ACC112 (cell line): ENCODE measurements at regions not wholly inside any gene's neighbourhood (a gene's known extent, or its start where the extent isn't known, plus 50 kb on each side); places are given as distances from the start of the nearest gene placed in this dataset.

ENCODE experiments used
- H2AFZ ChIP-seq: fragments of 200-600 bp; sonication (generic); one replicate; pipeline ENCODE4 v1.6.0; 2017; ENCODE audit warnings: antibody characterized with exemption, low read length; ENCODE audit not compliant: unreplicated experiment
- H3K27ac ChIP-seq: fragments of 200-600 bp; sonication (generic); 2 replicates; pipeline ENCODE4 v1.5.1; 2014; ENCODE audit warnings: low read depth, mild to moderate bottlenecking, antibody characterized with exemption, low read length, moderate library complexity
- H3K27me3 ChIP-seq: fragments of 200-600 bp; sonication (generic); 2 replicates; pipeline ENCODE4 v1.6.1; 2014; ENCODE audit warnings: mild to moderate bottlenecking, antibody characterized with exemption, low read length, moderate library complexity, mixed read lengths; ENCODE audit not compliant: insufficient read depth
- H3K36me3 ChIP-seq: fragments of 200-600 bp; sonication (generic); 2 replicates; pipeline ENCODE4 v1.6.1; 2016; ENCODE audit warnings: mild to moderate bottlenecking, antibody characterized with exemption, low read length, moderate library complexity, mixed read lengths; ENCODE audit not compliant: insufficient read depth
- H3K4me1 ChIP-seq: fragments of 200-600 bp; sonication (generic); one replicate; pipeline ENCODE4 v1.6.1; 2016; ENCODE audit warnings: low read length, mixed read lengths; ENCODE audit not compliant: insufficient read depth, unreplicated experiment, control insufficient read depth
- H3K4me3 ChIP-seq: fragments of 200-600 bp; sonication (generic); 2 replicates; pipeline ENCODE4 v1.5.1; 2014; ENCODE audit warnings: mild to moderate bottlenecking, low read depth, low read length
- H3K79me2 ChIP-seq: fragments of 200-600 bp; sonication (generic); one replicate; pipeline ENCODE4 v1.6.0; 2016; ENCODE audit warnings: low read length; ENCODE audit not compliant: control insufficient read depth, unreplicated experiment, insufficient read depth

GRCh38 chr2:64391940-64392339 is 62.0 kb upstream of the LGALSL start:
- Histone ChIP-seq H3K4me3 (no peak overlapping the region), H3K79me2 (no peaks in the 10 kb centered on the region), H3K4me1 (no peaks in the 10 kb centered on the region), H2AFZ (no peak overlapping the region), H3K27me3 (peaks cover 15% of the 10 kb centered on the region; the same call in 1 of the 2 replicates), H3K36me3 (no peaks in the 10 kb centered on the region), H3K27ac (no peak overlapping the region)

GRCh38 chr2:64392529-64392928 is 61.4 kb upstream of the LGALSL start:
- Histone ChIP-seq H3K4me1 (no peaks in the 10 kb centered on the region), H3K79me2 (no peaks in the 10 kb centered on the region), H3K36me3 (no peaks in the 10 kb centered on the region), H3K27ac (no peak overlapping the region), H3K4me3 (no peak overlapping the region), H2AFZ (no peak overlapping the region), H3K27me3 (peaks cover 11% of the 10 kb centered on the region; the same call in 1 of the 2 replicates)

- H3K4me3 ChIP-seq: no peak overlapping the region
- H3K27me3 ChIP-seq: peaks cover 6% of the 10 kb centered on the region; the same call in 1 of the 2 replicates
- no peaks in the 10 kb centered on the region for H3K79me2 ChIP-seq
- no peak overlapping the region for H3K27ac ChIP-seq
- H3K36me3 ChIP-seq: no peaks in the 10 kb centered on the region
- no peak overlapping the region for H2AFZ ChIP-seq
- H3K4me1 ChIP-seq: no peaks in the 10 kb centered on the region
Measured at GRCh38 chr2:64393383-64394010, 60.5 kb upstream of the LGALSL start.

GRCh38 chr2:64394153-64394552 is 59.8 kb upstream of the LGALSL start:
- Histone ChIP-seq H2AFZ (no peak overlapping the region), H3K27ac (no peak overlapping the region), H3K4me3 (no peak overlapping the region), H3K4me1 (no peaks in the 10 kb centered on the region), H3K36me3 (no peaks in the 10 kb centered on the region), H3K79me2 (no peaks in the 10 kb centered on the region), H3K27me3 (peaks cover 5% of the 10 kb centered on the region; the same call in 1 of the 2 replicates)

- peaks cover 5% of the 10 kb centered on the region; the same call in 1 of the 2 replicates for H3K27me3 ChIP-seq
- no peaks in the 10 kb centered on the region for H3K79me2 ChIP-seq
- peaks cover 14% of the 10 kb centered on the region for H3K4me1 ChIP-seq
- no peaks in the 10 kb centered on the region for H3K36me3 ChIP-seq
- H3K27ac ChIP-seq: no peak overlapping the region
- H2AFZ ChIP-seq: no peak overlapping the region
- H3K4me3 ChIP-seq: no peak overlapping the region
Measured at GRCh38 chr2:64396001-64396400, 58.0 kb upstream of the LGALSL start.

- Histone ChIP-seq H3K79me2 (no peaks in the 10 kb centered on the region), H2AFZ (no peak overlapping the region), H3K27me3 (peaks cover 5% of the 10 kb centered on the region; the same call in 1 of the 2 replicates), H3K4me3 (no peak overlapping the region), H3K27ac (no peak overlapping the region), H3K4me1 (peaks cover 19% of the 10 kb centered on the region), H3K36me3 (no peaks in the 10 kb centered on the region)
Measured at GRCh38 chr2:64396551-64396950, 57.4 kb upstream of the LGALSL start.

- no peak overlapping the region for H3K27ac ChIP-seq
- H3K79me2 ChIP-seq: no peaks in the 10 kb centered on the region
- H3K36me3 ChIP-seq: no peaks in the 10 kb centered on the region
- H3K4me3 ChIP-seq: no peak overlapping the region
- H2AFZ ChIP-seq: no peak overlapping the region
- H3K4me1 ChIP-seq: peaks cover 37% of the 10 kb centered on the region
- no peaks in the 10 kb centered on the region for H3K27me3 ChIP-seq
Measured at GRCh38 chr2:64398516-64399129, 55.3 kb upstream of the LGALSL start.

GRCh38 chr2:64399521-64399920 is 54.4 kb upstream of the LGALSL start:
- H3K4me3 ChIP-seq: no peak overlapping the region
- H3K27me3 ChIP-seq: no peaks in the 10 kb centered on the region
- peaks cover 46% of the 10 kb centered on the region for H3K4me1 ChIP-seq
- no peak overlapping the region for H3K27ac ChIP-seq
- H3K79me2 ChIP-seq: no peaks in the 10 kb centered on the region
- H3K36me3 ChIP-seq: no peaks in the 10 kb centered on the region
- H2AFZ ChIP-seq: no peak overlapping the region

GRCh38 chr2:64400105-64400728 is 53.7 kb upstream of the LGALSL start:
- H3K4me3 ChIP-seq: no peak overlapping the region
- H3K4me1 ChIP-seq: peaks cover 52% of the 10 kb centered on the region
- no peak overlapping the region for H3K27ac ChIP-seq
- H3K27me3 ChIP-seq: no peaks in the 10 kb centered on the region
- no peak overlapping the region for H2AFZ ChIP-seq
- H3K79me2 ChIP-seq: no peaks in the 10 kb centered on the region
- no peaks in the 10 kb centered on the region for H3K36me3 ChIP-seq

- no peak overlapping the region for H2AFZ ChIP-seq
- no peaks in the 10 kb centered on the region for H3K27me3 ChIP-seq
- peaks cover 59% of the 10 kb centered on the region for H3K4me1 ChIP-seq
- no peak overlapping the region for H3K4me3 ChIP-seq
- no peak overlapping the region for H3K27ac ChIP-seq
- H3K36me3 ChIP-seq: no peaks in the 10 kb centered on the region
- no peaks in the 10 kb centered on the region for H3K79me2 ChIP-seq
Measured at GRCh38 chr2:64400733-64401528, 53.0 kb upstream of the LGALSL start.
